Erythroblast (primary cell): ENCODE measurements at regions not wholly inside any gene's neighbourhood (a gene's known extent, or its start where the extent isn't known, plus 50 kb on each side); places are given as distances from the start of the nearest gene placed in this dataset.
"Not testable (repeated sequence)": the region's sequence is repeated elsewhere in the genome, so short reads cannot be mapped to it uniquely, and the experiment has no call there.

Experiments used
- GATA1 ChIP-seq: IDR thresholded peaks from 2 replicates; pipeline ENCODE4 v1.6.1; 2011; ENCODE audit warnings: low read depth, mild to moderate bottlenecking, control low read depth, low read length, moderate library complexity
- POLR2A ChIP-seq: IDR thresholded peaks from 2 replicates; pipeline ENCODE4 v1.6.1; 2011; ENCODE audit warnings: mild to moderate bottlenecking, low read length

- TF ChIP-seq POLR2A, GATA1: not testable (repeated sequence)
These were observed 236.7 kb upstream of the NFIA start for GRCh38 chr1:60845659-60846058.
